Fibroblast of peridontal ligament (primary cell): ENCODE measurements at regions not wholly inside any gene's neighbourhood (a gene's known extent, or its start where the extent isn't known, plus 50 kb on each side); places are given as distances from the start of the nearest gene placed in this dataset.

Experiments used
- DNase-seq: peaks from one replicate; pipeline ENCODE4 v3.0.0-alpha.2; 2010; ENCODE audit errors: extremely low read depth

GRCh38 chr1:193569096-193569982, 382.9 kb upstream of the B3GALT2 start:
- DNase-seq = peak; percentile 95

- DNase-seq = no peak
Measured at GRCh38 chr1:193568512-193568911, 382.1 kb upstream of the B3GALT2 start.

DNA sequence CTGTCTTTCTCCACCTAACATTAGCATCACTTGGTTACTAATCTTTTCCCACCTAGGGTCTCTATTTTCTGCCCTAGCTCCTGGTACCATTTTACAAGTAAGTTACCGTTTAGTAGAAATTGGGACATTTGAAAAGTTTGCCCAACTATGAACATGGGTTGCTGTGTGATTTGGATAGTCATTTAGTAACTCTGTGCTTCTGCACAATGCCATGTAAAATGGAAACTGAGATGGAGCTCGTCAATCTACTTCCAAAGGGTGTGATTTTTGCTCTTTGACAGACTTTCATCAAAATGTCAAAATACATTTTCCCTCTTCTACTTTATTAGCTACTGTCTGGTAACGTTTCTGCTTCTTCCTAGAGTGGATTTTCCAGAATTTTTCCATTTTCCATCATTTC, 381.5 kb upstream of the B3GALT2 start:
- no peak for DNase-seq

DNA sequence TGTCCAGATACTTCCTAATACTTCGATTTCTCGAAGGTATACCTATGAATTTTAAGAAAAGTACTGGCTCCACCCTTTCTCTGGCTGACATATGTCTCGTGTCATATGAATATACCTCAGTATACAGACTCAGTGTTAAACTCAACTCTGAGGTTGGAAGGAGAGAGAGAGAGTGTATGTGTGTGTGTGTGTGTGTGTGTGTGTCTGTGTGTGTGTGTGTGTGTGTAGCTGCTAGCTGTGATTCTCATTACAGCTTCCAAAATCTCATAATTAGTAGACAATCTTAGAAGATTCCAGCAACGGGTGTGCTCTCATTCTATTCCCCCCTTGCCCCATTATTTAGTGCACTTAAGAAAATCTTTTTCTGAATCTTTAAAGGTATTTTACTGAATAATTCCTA, 380.3 kb upstream of the B3GALT2 start:
- no peak for DNase-seq

- DNase-seq = no peak
Measured at GRCh38 chr1:193565971-193566577, 379.7 kb upstream of the B3GALT2 start.

DNA sequence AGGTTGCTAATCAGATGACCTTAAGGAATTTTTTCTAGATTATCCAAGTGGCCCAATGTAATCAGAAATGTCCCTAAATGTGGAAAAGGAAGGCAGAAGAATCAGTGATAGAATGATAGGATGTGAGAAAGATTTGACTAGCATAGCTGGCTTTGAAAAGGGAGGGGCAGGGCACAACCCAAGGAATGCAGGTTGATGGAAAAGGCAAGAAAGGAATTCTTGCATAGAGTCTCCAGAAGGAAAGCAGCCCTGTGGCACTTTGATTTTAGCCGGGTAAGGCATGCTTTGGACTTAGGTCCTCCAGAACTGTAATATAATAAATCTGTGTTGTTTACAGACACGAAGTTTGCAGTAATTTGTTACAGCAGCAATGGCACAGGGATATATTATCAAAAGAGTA, 375.7 kb upstream of the B3GALT2 start:
- no peak for DNase-seq

DNA sequence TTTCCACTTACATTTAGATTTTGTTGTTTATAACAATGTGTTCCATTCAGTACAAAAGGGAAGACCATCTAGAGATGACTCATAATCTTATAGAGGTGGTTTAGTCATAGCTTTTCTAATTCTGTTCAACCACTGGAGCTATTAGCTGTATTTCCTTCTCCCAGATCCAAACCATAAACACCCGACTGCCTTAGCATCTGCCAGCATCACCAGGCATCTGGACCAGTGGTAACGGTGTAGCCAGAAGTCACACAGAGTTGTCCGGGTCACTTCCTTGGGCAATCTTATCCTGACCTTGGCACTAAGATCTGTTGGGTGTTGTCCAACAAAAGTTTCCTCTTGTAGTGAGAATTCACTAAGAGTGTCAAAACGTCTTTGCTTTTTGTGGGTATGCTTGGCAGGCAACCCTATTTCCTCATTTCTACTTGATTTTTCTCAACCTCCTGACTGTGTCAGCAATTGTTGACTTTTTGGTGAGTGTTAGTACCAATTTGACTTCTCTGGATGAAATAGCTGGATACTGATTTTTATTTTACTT, 372.1 kb upstream of the B3GALT2 start:
- DNase-seq = peak; percentile 98

DNA sequence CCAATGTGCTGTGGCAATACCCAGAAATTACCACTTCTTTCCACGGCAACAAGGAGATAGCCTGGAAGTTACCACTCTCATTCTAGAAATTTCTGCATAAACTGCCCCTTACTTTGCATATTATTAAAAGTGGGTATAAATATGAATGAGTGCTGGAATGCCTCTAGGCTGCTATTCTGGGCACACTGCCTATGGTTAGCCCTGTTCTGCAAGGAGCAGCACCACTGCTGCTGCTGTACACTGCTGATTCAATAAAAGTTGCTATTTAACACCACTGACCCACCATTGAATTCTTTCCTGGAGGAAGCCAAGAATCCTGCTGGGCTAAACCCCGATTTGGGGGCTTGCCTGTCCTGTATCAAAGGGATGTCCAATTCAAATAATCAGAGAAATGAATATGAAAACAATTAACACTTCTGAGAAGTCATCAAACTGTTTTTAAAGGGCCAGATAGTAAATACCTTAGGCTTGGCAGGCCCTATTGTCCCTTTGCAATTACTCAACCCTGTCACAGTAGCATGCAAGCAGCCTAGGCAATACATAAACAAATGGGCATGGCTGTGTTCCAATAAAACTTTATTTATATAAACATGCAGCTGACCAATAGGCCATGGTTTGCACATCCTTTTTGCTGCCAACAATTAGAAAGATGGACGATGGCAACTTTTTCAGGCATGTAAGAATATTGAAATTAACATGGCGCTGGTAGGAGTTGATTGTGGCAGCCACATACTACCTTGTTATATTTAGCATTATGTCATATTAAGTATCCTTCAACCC, 369.4 kb upstream of the B3GALT2 start:
- peak; percentile 9 for DNase-seq

DNA sequence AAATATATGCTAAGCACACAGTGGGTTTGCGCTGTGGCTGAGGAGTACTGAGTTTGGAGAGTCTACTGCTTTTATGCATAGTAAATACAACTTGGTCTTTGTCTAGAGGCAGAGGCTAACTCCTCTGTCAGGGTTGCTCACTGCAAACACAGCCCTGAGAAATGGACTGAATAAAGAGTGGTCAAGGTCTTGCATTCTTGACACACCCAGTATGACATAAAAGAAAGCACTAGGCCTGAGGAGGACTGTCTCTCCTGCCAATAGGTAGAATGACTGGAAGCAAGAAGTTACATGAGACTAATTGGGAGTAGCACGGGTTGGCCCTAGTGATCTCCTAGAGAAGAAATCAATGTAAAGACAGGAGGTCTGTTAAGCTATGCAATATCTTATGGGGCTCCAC, 367.2 kb upstream of the B3GALT2 start:
- no peak for DNase-seq

GRCh38 chr1:193552274-193552673, 365.9 kb upstream of the B3GALT2 start:
- no peak for DNase-seq

- no peak for DNase-seq
Measured at GRCh38 chr1:193549081-193549480, 362.7 kb upstream of the B3GALT2 start.

DNA sequence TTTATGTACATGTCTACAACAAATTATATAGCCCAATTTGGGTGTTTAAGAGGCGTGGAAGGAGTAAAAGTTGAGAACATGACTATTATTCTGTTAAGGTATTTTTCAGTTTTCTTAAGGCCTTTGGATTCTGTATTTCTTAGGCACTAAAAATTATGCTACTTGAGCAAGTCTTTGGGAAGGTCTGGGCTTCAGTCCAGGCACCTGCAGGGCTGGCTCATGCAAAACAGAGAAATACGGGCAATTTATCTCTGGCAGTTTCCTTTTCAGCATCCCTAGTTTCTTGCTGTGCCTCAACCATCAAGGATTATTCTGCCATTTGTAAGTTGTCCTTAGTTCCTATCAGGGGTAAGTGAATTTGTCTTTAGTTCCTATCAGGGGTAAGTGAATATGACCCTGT, 358.8 kb upstream of the B3GALT2 start:
- DNase-seq = no peak

GRCh38 chr1:193543259-193543658, 356.8 kb upstream of the B3GALT2 start:
- DNase-seq = peak; percentile 77

DNA sequence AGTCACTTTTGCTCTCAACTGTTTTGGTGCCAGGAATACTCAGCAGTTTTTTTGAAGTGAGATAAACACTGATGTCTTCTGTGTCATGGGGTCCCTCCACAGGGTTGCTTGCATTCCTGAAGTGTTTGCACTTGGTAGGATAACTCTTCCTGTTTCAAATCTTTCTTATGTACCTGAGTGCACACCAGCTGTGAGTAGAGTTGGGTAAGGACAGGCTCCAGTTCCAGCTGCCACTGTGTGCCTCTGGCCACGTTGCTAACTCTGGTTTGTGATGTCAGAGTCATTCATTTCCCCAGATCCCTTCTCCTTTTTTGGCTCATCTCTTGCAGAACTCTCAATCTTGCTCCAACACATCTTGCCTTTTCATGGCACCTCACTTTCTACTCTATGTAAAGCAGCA, 356.3 kb upstream of the B3GALT2 start:
- no peak for DNase-seq

DNA sequence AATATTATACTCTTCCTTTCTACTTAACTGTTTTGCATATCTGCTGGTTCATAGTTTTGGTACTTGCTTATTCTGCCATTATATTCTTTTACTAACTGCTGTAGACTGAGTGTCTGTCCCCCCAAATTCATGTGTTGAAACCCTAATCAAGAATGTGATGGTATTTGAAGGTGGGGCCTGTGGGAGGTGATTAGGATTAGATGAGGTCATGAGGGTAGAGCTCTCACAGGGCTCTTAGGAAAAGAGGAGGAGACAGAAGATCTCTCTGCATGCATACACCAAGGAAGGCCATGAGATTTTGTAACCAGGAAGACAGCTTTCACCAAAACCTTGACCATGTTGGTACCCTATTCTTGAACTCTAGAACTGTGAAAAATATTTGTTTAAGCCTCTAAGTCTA, 354.1 kb upstream of the B3GALT2 start:
- DNase-seq = no peak

DNA sequence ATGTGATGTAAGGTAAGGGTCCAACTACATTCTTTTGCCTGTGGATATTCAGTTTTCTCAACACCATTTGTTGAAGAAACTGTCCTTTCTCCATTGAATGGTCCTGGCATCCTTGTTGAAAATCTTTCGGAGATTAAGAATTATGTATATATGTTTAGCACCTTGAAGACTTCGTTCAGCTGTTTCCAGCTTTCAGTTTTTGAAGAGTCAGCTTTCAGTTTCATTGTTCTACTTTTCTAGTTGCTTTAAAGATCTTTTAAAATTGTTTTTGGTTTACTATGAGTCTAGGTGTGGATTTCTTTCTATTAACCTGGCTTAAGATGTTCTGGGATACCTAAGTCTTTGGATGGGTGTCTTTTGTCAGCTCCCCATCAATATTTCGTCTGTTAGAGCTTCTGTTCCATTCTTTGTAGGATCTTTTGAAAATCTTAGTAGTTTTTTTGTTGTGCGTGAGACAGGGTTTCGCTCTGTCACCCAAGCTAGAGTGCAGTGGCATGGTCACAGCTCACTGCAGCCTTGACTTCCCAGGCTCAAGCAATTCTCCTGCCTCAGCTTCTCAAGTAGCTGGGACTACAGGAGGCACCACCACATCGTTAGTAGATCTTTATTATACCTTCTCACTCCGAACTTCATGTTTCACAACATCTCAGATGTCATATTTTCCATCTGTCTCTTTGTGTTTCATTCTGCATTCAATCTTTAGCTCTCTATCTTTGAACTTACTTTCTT, 353.5 kb upstream of the B3GALT2 start:
- DNase-seq = no peak

GRCh38 chr1:193538680-193539079, 352.3 kb upstream of the B3GALT2 start:
- no peak for DNase-seq

GRCh38 chr1:193538003-193538354, 351.6 kb upstream of the B3GALT2 start:
- no peak for DNase-seq

DNA sequence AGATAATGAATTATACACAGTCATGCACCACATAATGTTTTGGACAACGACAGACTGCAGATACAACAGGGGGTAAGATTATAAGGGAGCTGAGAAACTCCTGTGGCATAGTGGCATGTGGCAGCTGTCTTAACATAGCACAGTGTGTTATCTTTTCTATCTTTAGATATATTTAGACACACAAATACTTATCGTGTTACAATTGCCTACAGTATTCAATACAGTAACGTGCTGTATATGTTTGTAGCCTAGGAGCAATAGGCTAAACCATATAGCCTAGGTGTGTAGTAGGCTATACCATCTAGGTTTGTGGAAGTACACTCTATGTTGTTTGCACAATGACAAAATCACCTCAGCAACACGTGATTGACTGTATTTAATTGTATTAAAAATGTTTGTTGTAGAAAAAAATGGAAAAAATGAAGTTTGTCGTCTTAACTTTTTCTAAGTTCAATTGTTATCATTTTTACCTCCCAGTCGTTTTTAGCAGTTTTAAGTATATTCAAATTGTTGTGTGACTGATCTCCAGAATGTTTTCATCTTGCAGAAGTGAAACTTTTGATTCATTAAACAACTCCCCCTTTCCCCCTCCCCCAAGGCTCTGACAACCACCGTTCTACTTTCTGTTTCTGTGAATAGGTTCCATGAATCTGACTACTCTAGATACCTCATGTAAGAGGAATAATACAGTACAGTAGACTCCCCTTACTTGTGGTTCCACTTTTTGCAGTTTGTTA, 351.0 kb upstream of the B3GALT2 start:
- no peak for DNase-seq

DNA sequence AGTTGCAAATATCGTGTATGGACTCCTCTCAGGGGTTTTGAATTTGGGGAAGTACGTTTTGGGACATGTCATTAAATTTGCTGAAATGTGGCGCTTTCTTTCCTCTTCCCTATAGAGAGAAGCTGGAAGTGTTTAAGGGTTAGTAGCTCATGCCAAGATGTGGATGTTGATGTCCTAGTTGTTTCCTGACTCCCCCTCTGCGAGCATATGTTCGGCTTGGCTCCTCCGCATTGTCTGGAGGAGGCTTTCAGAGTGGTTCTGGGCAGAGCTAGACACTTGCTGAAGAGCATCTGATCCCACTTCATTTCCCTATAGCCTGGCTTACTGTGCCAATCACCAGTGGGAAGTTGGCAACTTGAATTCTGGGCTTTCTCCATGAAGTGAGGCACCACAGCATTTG, 347.4 kb upstream of the B3GALT2 start:
- DNase-seq = no peak
